Stimulated activated CD8-positive, alpha-beta memory T cell treated with anti-CD3 and anti-CD28 coated beads, Interleukin-12 subunit alpha, Interleukin-12 subunit beta, amount 100 ng/mL, for 4 hours (primary cell): ENCODE measurements at regions not wholly inside any gene's neighbourhood (a gene's known extent, or its start where the extent isn't known, plus 50 kb on each side); places are given as distances from the start of the nearest gene placed in this dataset.

Experiments used
- DNase-seq: peaks from one replicate; pipeline ENCODE4 v3.0.0-alpha.2; 2020; ENCODE audit warnings: low read depth

- no peak for DNase-seq
Observed at GRCh38 chr18:38402509-38402908, 836.9 kb upstream of the CELF4 start.

DNA sequence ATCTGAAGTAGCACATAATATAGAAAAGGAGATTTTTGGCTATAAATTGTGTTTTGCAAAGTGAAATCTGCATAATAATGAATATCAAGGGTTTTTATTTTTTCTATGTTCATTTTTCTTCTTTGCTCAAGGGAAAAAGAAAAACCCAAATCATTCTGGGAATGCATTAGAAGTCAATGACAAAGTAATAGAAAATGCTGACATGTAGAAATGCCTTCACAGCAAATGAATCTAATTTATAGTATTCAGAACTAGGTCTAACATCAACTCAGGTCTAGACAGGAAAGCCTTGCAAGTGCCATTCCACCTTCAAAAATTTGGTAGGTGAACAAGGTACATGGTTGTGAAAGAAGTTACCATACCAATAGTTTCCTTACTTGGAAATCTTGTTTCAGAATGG lies 831.5 kb upstream of the CELF4 start:
- no peak for DNase-seq

GRCh38 chr18:38386146-38386545 lies 820.5 kb upstream of the CELF4 start:
- no peak for DNase-seq

GRCh38 chr18:38369772-38370690 lies 804.4 kb upstream of the CELF4 start:
- no peak for DNase-seq

- DNase-seq: no peak
Observed at GRCh38 chr18:38368886-38369285, 803.3 kb upstream of the CELF4 start.

DNA sequence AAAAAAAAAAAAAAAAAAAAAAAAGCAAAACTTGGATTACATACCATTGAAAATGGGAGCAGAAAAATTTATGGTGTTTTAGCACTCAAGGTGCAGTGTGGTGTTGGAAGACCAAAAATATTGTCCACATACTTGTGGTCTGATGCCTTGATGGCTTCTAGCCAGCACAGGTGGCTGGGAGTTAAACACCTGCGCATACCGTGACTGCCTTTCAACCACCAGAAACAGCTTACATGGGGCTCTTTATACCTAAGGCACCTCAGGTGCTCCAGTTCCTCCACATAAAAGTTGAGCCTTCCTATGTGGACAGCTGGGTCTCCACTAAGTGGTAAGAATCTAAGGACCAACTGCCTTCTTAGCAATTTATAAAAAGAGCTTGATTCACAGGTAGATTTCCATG lies 802.6 kb upstream of the CELF4 start:
- no peak for DNase-seq

- no peak for DNase-seq
Observed at GRCh38 chr18:38367473-38367872, 801.9 kb upstream of the CELF4 start.

- no peak for DNase-seq
Observed at GRCh38 chr18:38362286-38362792, 796.7 kb upstream of the CELF4 start.

DNA sequence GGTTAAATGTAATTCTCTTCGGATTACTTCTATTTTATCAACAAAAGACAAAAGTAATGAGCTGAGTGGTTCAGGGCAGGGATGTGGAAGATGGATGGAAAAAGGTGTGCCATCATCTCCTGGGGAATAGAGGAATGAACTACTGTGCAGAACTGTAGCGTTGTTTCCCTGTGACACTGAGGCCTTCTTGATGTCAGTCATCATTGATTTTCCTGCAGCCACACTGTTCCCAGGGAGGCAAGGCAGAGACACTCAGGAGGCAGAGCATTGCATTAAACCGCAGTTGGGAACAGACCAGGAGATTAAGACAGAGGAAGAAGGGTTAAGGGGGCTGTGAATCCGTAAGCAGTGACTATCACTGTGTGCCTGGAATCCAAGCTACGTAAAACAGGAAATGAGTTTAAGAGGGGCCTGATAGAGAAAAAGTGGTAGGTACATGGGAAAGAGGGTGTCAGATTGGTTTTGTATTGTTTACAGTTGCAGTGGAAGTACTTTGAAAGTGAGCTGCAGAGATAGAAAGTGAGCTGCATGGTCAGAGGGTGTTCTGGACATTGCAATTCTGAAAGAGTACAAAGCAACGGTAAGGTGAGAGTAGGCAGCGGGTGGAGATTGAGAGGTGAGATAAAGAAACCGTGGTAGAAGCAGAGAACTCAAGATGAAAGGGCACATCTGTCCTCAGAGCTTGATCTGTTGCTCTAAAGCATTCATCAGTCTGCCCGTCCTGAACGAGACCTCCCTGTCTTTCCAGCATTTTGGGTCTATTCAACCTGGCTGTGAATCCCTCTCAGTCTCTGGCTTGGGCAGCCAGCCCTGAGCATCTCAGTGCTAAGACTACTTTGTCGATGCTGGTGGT lies 793.4 kb upstream of the CELF4 start:
- no peak for DNase-seq

- no peak for DNase-seq
Observed at GRCh38 chr18:38353149-38353548, 787.6 kb upstream of the CELF4 start.

DNA sequence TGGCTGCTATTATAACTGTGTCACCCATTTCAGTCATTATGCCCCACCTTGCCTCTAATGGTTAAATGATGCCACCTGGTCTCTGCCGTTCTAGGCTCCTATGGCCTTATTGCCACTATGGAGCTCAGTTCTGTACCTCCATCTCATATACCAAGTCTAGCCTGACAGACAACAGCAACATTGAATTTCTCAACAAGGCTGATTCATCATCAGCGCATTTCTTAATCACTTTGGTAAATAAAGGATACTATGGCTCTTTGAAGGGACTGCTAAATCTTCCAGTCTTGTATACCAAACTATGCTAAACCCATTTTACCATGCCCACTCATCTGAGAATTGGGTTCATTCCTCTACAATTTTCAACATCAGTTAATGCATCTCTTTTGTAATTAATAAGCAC lies 784.5 kb upstream of the CELF4 start:
- DNase-seq: no peak

GRCh38 chr18:38330573-38330972 lies 765.0 kb upstream of the CELF4 start:
- DNase-seq: no peak

GRCh38 chr18:38329145-38329544 lies 763.5 kb upstream of the CELF4 start:
- no peak for DNase-seq

- no peak for DNase-seq
Observed at GRCh38 chr18:38322206-38322605, 756.6 kb upstream of the CELF4 start.

DNA sequence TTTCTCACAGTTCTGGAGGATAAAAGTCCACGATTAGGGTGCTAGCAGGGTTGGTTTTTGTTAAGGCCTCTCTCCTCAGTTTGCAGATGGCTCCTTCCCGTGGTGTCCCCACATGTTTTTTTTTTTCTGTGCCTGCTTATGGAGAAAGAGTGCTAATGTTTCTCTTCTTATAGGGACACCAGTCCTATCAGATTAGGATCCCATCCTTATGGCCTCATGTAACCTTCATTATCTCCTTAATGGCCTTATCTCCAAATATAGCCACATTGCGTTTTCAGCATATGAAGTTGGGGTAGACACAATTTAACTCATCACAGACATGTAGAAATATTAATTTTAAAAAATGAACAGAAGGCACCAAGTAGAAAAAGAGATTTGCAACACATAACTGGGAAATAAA lies 755.7 kb upstream of the CELF4 start:
- no peak for DNase-seq

- no peak for DNase-seq
Observed at GRCh38 chr18:38318416-38318815, 752.8 kb upstream of the CELF4 start.

GRCh38 chr18:38313831-38314230 lies 748.2 kb upstream of the CELF4 start:
- DNase-seq: no peak

DNA sequence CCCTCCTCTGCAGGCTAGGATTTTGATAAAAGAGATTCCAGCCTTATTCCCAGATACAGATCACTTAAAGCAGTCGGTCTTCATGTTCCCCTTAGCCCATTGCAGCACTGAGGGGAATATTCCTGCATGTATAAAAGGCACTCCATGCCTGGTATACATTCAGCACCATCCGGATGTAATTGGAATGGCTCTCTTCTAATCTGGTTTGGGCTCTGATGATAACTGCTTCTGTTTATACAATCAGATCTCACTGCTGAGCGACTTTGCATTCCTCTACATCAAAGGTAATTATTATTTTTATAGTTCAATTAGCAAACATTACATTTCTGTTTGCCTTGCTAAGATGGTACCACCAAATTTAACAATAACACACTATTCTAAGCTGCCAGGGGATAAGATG lies 746.9 kb upstream of the CELF4 start:
- DNase-seq: no peak

DNA sequence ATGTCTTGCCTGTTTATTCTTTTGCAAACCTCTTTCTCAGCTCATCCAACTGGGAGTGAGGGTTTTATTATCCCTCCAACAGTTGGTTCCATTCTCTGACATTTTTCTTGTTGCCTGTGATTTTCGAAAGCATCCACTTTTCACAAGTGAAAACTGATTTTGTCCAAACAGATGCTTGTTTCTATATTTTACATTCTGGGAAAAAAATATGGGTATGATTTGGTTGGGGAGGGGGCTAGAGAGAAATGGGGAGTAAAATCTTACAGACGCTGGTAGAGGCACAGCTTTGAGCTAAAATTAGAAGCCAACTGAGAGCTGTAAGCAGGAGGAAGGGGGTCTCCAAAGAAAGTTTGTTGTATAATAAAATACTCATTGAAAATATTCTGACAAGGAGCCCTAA lies 745.3 kb upstream of the CELF4 start:
- no peak for DNase-seq

- DNase-seq: no peak
Observed at GRCh38 chr18:38307914-38308313, 742.3 kb upstream of the CELF4 start.

DNA sequence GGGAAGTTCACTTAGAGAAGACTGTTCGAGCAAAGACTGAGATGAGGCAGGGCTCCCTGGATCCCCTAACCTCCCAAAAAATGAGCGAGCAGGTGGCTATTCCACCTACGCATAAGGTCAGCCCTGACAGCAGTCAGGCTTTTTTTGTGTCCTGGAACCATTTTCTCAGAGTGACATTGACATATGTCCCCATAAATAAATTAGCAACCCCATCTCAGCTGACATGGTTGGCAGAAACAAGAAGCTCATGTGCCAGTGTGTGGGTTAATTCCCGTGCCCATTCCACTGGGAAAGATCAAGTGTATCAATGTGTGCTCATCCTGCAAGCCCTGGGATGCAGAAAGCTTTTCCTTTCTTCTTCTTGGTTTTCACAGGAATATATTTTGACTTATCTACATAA lies 740.4 kb upstream of the CELF4 start:
- no peak for DNase-seq

GRCh38 chr18:38301621-38302020 lies 736.0 kb upstream of the CELF4 start:
- DNase-seq: no peak

GRCh38 chr18:38297910-38298309 lies 732.3 kb upstream of the CELF4 start:
- no peak for DNase-seq
